H1 (cell line): ENCODE measurements at regions not wholly inside any gene's neighbourhood (a gene's known extent, or its start where the extent isn't known, plus 50 kb on each side); places are given as distances from the start of the nearest gene placed in this dataset.

Experiments used
- CTBP2 ChIP-seq: IDR thresholded peaks from 2 replicates; pipeline ENCODE4 v1.7.0; 2011; ENCODE audit warnings: borderline replicate concordance, mild to moderate bottlenecking, moderate library complexity, mixed read lengths, low read length; ENCODE audit not compliant: insufficient read depth, insufficient read length
- SP1 ChIP-seq: IDR thresholded peaks from 2 replicates; pipeline ENCODE4 v1.6.1; 2011; ENCODE audit warnings: low read depth, low read length

DNA sequence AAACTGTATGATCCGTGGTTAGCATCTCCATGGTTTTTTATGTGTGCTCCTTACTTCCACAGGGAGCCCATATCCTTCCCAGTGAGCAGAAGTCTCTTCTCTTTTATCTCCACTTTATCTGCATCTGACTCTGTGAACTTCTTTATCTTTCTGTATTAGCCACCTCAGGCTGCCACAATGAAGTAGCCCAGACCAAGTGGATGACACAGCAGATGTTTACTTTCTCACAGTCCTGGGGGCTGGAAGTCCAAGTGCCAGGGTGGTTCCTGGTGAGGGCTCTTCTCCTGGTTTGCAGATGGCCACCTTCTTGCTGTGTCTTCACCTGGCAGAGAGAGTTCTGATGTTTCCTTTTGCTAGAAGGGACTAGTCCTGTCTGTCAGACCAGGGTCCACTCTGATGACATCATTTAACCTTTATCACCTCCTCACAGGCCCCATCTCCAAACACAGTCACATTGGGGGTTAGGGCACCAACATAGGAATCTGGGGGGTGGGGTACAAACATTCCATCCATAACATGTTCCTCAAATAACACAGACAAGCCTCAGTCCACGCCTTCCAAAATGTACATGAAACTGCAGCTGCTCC is 108.5 kb upstream of the RNF32 start (continued):
- TF ChIP-seq CTBP2 (no peak), SP1 (no peak)
